Trophoblast cell (in vitro differentiated cells and primary cell): ENCODE measurements at regions not wholly inside any gene's neighbourhood (a gene's known extent, or its start where the extent isn't known, plus 50 kb on each side); places are given as distances from the start of the nearest gene placed in this dataset.

Source experiments
- DNase-seq, 2 donors: peaks; one replicate each; pipeline ENCODE4 v3.0.0-alpha.2; 2016
- H2AFZ ChIP-seq: 2 replicates; pipeline ENCODE4 v1.6.1; 2013; ENCODE audit warnings: low read length, moderate library complexity, mild to moderate bottlenecking; ENCODE audit not compliant: insufficient read depth, poor library complexity
- H2AK5ac ChIP-seq: 2 replicates; pipeline ENCODE4 v1.6.1; 2013; ENCODE audit warnings: mild to moderate bottlenecking, low read length
- H2BK120ac ChIP-seq: 2 replicates; pipeline ENCODE4 v1.6.1; 2013; ENCODE audit warnings: low read length, mild to moderate bottlenecking, moderate library complexity; ENCODE audit not compliant: insufficient read depth, poor library complexity
- H2BK12ac ChIP-seq: 2 replicates; pipeline ENCODE4 v1.6.1; 2013; ENCODE audit warnings: mild to moderate bottlenecking, low read length, moderate library complexity
- H2BK5ac ChIP-seq: 2 replicates; pipeline ENCODE4 v1.6.1; 2013; ENCODE audit warnings: low read length, low read depth, moderate library complexity, mild to moderate bottlenecking; ENCODE audit not compliant: poor library complexity
- H3K14ac ChIP-seq: 2 replicates; pipeline ENCODE4 v1.6.1; 2013; ENCODE audit warnings: mild to moderate bottlenecking, low read length
- H3K18ac ChIP-seq: 2 replicates; pipeline ENCODE4 v1.6.1; 2013; ENCODE audit warnings: mild to moderate bottlenecking, low read length
- H3K23ac ChIP-seq: 2 replicates; pipeline ENCODE4 v1.6.1; 2013; ENCODE audit warnings: low read length
- H3K27ac ChIP-seq: 2 replicates; pipeline ENCODE4 v1.5.1; 2013; ENCODE audit warnings: low read depth, mild to moderate bottlenecking, inconsistent platforms, low read length, moderate library complexity
- H3K27me3 ChIP-seq: 2 replicates; pipeline ENCODE4 v1.6.1; 2013; ENCODE audit warnings: inconsistent platforms, mild to moderate bottlenecking, low read length, moderate library complexity; ENCODE audit not compliant: insufficient read depth
- H3K36me3 ChIP-seq, 2 experiments: 1 replicate in 1 of 2; 2 replicates in 1 of 2; pipeline ENCODE4 v1.6.1; 2013; ENCODE audit warnings: low read length in 2 of 2, mild to moderate bottlenecking in 2 of 2, moderate library complexity in 1 of 2; ENCODE audit not compliant: insufficient read depth in 2 of 2, control insufficient read depth in 1 of 2
- H3K4ac ChIP-seq: 2 replicates; pipeline ENCODE4 v1.6.1; 2013; ENCODE audit warnings: low read depth, mild to moderate bottlenecking, low read length, moderate library complexity
- H3K4me1 ChIP-seq, 2 experiments: 1 replicate in 1 of 2; 2 replicates in 1 of 2; pipeline ENCODE4 v1.6.1; 2013; ENCODE audit warnings: low read length in 2 of 2, mild to moderate bottlenecking in 2 of 2, moderate library complexity in 1 of 2; ENCODE audit not compliant: insufficient read depth in 2 of 2, control insufficient read depth in 1 of 2
- H3K4me2 ChIP-seq: 2 replicates; pipeline ENCODE4 v1.6.1; 2013; ENCODE audit warnings: inconsistent platforms, mild to moderate bottlenecking, low read length, moderate library complexity
- H3K4me3 ChIP-seq: 2 replicates; pipeline ENCODE4 v1.5.1; 2013; ENCODE audit warnings: mild to moderate bottlenecking, low read depth, low read length, inconsistent platforms
- H3K79me1 ChIP-seq: one replicate; pipeline ENCODE4 v1.6.1; 2013; ENCODE audit warnings: low read length
- H3K79me2 ChIP-seq: 2 replicates; pipeline ENCODE4 v1.6.1; 2013; ENCODE audit warnings: low read length, mild to moderate bottlenecking; ENCODE audit not compliant: control insufficient read depth, insufficient read depth, poor library complexity
- H3K9ac ChIP-seq: 2 replicates; pipeline ENCODE4 v1.6.1; 2013; ENCODE audit warnings: mild to moderate bottlenecking, low read length
- H3K9me3 ChIP-seq: 2 replicates; pipeline ENCODE4 v1.6.1; 2013; ENCODE audit warnings: low read depth, mild to moderate bottlenecking, control low read depth, inconsistent platforms, low read length; ENCODE audit not compliant: insufficient read depth
- H4K12ac ChIP-seq: 2 replicates; pipeline ENCODE4 v1.6.1; 2013; ENCODE audit warnings: low read depth, mild to moderate bottlenecking, low read length, moderate library complexity
- H4K8ac ChIP-seq: 2 replicates; pipeline ENCODE4 v1.6.1; 2013; ENCODE audit warnings: low read depth, mild to moderate bottlenecking, low read length, moderate library complexity
- H4K91ac ChIP-seq: one replicate; pipeline ENCODE4 v1.6.1; 2013; ENCODE audit warnings: low read depth, mild to moderate bottlenecking, low read length, moderate library complexity
- WGBS: extraction: QIAGEN DNeasy Blood & Tissue Kit; methylation state at CpG from one replicate; pipeline ENCODE4 v1.1.7; 2013; ENCODE audit warnings: missing lambda C conversion rate; ENCODE audit not compliant: insufficient read length, insufficient coverage; ENCODE audit errors: extremely low coverage; 5-methylcytosine and 5-hydroxymethylcytosine counted together

GRCh38 chr11:70593446-70593983 lies 195.2 kb downstream of the CTTN start:
- Histone ChIP-seq H2BK120ac (no peak overlapping the region), H3K14ac (no peak overlapping the region), H2AFZ (no peak overlapping the region), H3K27me3 (no peaks in the 10 kb centered on the region), H3K79me2 (no peaks in the 10 kb centered on the region), H3K4me3 (no peak overlapping the region), H3K9me3 (peaks cover 1% of the 10 kb centered on the region), H3K4me2 (no peak overlapping the region), H3K23ac (no peak overlapping the region), H4K91ac (no peak overlapping the region), H3K36me3 (no peaks in the 10 kb centered on the region), H2AK5ac (no peak overlapping the region), H4K12ac (no peak overlapping the region), H3K27ac (no peak overlapping the region), H3K79me1 (no peaks in the 10 kb centered on the region), H3K9ac (no peak overlapping the region), H4K8ac (no peak overlapping the region), H2BK5ac (no peak overlapping the region), H3K4ac (no peak overlapping the region), H3K18ac (no peak overlapping the region), H3K4me1 (no peaks in the 10 kb centered on the region), H2BK12ac (no peak overlapping the region)
- DNase-seq: no peak
- no CpG with 5 or more reads among the region's 10 CpGs for WGBS

GRCh38 chr11:70594031-70594430 lies 195.7 kb downstream of the CTTN start:
- Histone ChIP-seq H3K14ac (no peak overlapping the region), H4K12ac (no peak overlapping the region), H3K23ac (no peak overlapping the region), H3K27me3 (no peaks in the 10 kb centered on the region), H2AFZ (no peak overlapping the region), H3K4me3 (no peak overlapping the region), H2BK120ac (no peak overlapping the region), H3K36me3 (no peaks in the 10 kb centered on the region), H3K4me1 (no peaks in the 10 kb centered on the region), H2BK5ac (no peak overlapping the region), H3K9ac (no peak overlapping the region), H3K79me1 (no peaks in the 10 kb centered on the region), H3K4ac (no peak overlapping the region), H3K27ac (no peak overlapping the region), H4K91ac (no peak overlapping the region), H2BK12ac (no peak overlapping the region), H3K9me3 (peaks cover 1% of the 10 kb centered on the region), H4K8ac (no peak overlapping the region), H3K4me2 (no peak overlapping the region), H2AK5ac (no peak overlapping the region), H3K18ac (no peak overlapping the region), H3K79me2 (no peaks in the 10 kb centered on the region)
- no CpG with 5 or more reads among the region's 16 CpGs for WGBS
- no peak for DNase-seq

GRCh38 chr11:70594606-70595005 lies 196.3 kb downstream of the CTTN start:
- no peak overlapping the region for H3K4me3 ChIP-seq
- no peak overlapping the region for H4K91ac ChIP-seq
- H3K23ac ChIP-seq: no peak overlapping the region
- no peak overlapping the region for H3K27ac ChIP-seq
- DNase-seq: no peak
- peaks cover 1% of the 10 kb centered on the region for H3K9me3 ChIP-seq
- H2BK12ac ChIP-seq: no peak overlapping the region
- no peaks in the 10 kb centered on the region for H3K36me3 ChIP-seq
- no peaks in the 10 kb centered on the region for H3K79me2 ChIP-seq
- no CpG with 5 or more reads among the region's 10 CpGs for WGBS
- H3K14ac ChIP-seq: no peak overlapping the region
- H2AFZ ChIP-seq: no peak overlapping the region
- no peaks in the 10 kb centered on the region for H3K79me1 ChIP-seq
- no peaks in the 10 kb centered on the region for H3K4me1 ChIP-seq
- H3K27me3 ChIP-seq: no peaks in the 10 kb centered on the region
- H3K18ac ChIP-seq: no peak overlapping the region
- H3K9ac ChIP-seq: no peak overlapping the region
- no peak overlapping the region for H3K4me2 ChIP-seq
- no peak overlapping the region for H2BK120ac ChIP-seq
- no peak overlapping the region for H2AK5ac ChIP-seq
- H2BK5ac ChIP-seq: no peak overlapping the region
- H4K8ac ChIP-seq: no peak overlapping the region
- no peak overlapping the region for H4K12ac ChIP-seq
- no peak overlapping the region for H3K4ac ChIP-seq

GRCh38 chr11:70595016-70595415 lies 196.7 kb downstream of the CTTN start:
- Histone ChIP-seq H3K23ac (no peak overlapping the region), H3K18ac (no peak overlapping the region), H2BK5ac (no peak overlapping the region), H3K36me3 (no peaks in the 10 kb centered on the region), H2BK12ac (no peak overlapping the region), H3K9ac (no peak overlapping the region), H3K4me2 (no peak overlapping the region), H4K91ac (no peak overlapping the region), H3K9me3 (peaks cover 1% of the 10 kb centered on the region), H2AK5ac (no peak overlapping the region), H2AFZ (no peak overlapping the region), H3K4me1 (no peaks in the 10 kb centered on the region), H3K79me2 (no peaks in the 10 kb centered on the region), H4K8ac (no peak overlapping the region), H3K27me3 (no peaks in the 10 kb centered on the region), H3K4ac (no peak overlapping the region), H2BK120ac (no peak overlapping the region), H3K14ac (no peak overlapping the region), H4K12ac (no peak overlapping the region), H3K4me3 (no peak overlapping the region), H3K79me1 (no peaks in the 10 kb centered on the region), H3K27ac (no peak overlapping the region)
- no peak for DNase-seq
- WGBS: no CpG with 5 or more reads among the region's 13 CpGs
